Stimulated activated CD8-positive, alpha-beta memory T cell treated with anti-CD3 and anti-CD28 coated beads, Interleukin-2, amount 100 ng/mL, for 48 hours (primary cell): ENCODE measurements at regions not wholly inside any gene's neighbourhood (a gene's known extent, or its start where the extent isn't known, plus 50 kb on each side); places are given as distances from the start of the nearest gene placed in this dataset.

Source experiments
- DNase-seq, 2 donors: peaks; one replicate each; pipeline ENCODE4 v3.0.0-alpha.2; 2020; ENCODE audit warnings: low read depth in 2 of 2

DNA sequence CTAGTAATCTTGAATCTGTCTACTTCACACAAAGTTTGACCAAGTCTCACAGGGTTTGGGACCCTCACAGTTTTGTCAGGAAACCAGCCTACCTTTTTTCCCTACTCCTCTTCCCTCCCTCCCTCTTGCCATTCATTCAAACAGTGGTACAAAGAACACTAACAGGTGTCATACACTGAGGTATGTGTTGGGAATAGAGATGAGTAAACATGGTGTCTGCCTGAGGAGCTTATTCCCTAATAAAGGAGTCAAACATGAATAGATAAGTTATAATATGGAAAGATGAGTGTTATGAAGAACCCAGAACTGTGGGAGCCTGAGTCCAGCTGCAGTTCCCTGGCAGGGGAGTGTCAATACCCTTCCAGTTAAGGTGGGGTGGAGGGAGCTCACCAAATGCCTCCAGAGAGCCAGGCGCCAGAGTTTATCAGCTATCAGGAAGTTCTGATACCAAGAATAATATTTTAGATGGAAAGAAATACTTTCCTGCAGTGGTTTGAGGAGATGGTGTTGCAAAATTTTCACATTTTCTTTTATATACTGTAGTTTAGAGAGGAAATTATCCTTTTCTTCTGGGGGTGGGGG is 183.4 kb upstream of the NR3C1 start:
- no peak for DNase-seq

DNA sequence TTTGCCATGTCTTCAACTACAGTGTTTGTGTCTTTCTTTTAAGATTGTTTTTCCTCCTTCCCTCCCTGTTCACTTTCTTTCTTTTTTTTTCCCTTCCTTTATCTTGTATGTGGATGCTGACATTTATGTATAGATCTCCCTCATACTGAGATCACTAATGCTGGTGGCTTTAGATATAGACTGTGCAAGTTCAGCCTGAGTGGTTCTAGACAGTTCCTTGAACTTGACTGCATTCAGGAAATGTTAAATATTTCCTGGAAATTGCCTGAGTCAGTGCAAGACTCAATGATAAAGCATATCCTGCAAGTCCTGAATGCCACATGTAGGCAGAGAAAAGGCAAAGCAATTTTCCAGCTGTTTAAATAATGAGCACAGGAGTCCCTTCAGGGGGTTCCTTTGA is 182.5 kb upstream of the NR3C1 start:
- DNase-seq = no peak

DNA sequence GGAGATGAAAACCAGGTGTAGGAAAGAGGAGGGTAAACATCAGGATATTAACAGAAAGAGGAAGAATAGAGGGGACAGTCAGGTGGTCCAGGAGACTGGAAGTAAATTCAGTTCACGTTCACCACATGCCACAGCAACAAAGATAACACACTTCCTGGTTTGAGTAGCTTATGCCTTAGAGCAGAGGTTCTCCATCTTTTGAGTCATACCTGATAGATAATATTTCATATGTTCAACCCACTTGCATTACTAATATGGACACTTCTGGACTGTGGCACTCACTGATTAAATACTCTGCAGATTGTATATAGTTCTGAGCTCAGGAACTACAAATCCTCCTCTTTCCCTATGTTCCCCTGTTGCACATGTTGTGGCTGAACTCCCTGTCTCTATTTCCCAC is 179.9 kb upstream of the NR3C1 start:
- DNase-seq = no peak

DNA sequence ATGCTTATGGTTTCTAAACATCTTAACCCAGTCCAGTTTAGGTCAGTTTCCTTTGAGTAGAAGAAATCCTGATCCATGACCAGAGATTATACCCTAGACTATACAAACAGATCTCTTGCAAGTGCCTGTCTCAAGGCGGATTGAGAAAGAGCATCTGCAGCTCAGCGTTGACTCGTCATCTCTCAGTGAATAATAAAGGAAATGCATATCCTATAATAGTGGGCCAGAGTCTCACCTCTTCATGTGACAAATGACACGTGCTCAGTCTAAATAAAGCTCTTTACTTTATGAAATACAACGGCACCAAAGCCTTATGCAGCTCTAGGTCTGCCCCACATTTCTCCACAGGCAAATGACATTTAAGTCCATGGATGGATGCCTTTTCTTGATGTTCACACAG is 179.4 kb upstream of the NR3C1 start:
- DNase-seq = no peak

DNA sequence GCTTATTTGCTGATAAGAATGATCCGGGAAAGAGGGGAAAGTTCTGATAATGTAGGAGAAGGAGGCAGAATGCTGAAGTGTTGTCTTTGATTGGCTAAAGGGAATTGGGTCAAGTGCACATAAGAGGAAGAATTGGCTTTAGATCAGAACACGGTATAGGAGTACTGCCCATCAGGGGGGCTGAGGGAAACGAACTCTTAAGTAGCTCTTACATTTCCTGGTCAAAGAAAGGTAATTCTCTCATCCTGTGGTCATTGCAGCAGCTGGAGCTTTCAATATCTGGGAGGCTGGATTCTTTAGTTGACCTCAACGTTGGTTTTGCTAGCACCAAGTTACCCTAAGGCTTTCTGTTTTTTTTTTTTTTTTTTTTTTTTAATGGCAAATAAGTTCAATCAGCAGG is 178.7 kb upstream of the NR3C1 start:
- no peak for DNase-seq

DNA sequence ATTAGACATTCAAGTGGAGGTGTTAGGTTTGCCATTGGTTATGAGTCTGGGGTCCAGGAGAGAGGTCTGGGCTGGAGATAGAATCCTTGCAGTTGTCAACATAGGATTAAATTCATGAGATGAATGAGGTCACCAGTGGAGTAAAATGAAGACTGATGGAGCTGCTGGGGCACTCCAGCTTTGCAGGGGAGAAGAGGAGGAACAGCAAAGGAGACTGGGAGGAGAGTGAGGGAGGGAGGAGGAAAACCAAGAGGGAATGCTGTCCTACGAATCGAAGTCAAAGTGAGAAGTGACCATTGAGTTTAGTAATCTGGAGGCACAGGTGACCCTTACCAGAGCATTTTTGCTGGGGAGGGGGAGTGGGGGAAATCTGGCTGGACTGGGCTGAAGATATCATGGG is 178.2 kb upstream of the NR3C1 start:
- DNase-seq = no peak

DNA sequence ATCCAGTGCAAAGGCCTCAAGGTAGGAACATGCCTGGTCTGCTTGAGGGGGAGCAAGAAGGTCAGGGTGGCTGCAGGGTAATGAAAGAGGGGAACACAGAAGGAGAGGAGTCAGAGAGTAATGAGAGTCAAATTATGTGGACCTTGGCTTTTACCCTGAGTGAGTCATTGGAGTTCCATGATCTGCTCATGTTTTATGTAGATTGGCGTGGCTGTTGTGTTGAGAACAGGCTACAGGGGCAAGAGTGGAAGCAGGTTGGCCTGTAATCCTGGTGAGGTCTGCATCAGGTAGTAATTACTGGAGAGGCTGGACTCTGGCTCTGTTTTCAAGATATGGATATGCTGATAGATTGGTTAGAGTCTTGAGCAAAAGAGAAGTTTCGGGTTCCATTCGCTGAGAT is 177.7 kb upstream of the NR3C1 start:
- DNase-seq = no peak

DNA sequence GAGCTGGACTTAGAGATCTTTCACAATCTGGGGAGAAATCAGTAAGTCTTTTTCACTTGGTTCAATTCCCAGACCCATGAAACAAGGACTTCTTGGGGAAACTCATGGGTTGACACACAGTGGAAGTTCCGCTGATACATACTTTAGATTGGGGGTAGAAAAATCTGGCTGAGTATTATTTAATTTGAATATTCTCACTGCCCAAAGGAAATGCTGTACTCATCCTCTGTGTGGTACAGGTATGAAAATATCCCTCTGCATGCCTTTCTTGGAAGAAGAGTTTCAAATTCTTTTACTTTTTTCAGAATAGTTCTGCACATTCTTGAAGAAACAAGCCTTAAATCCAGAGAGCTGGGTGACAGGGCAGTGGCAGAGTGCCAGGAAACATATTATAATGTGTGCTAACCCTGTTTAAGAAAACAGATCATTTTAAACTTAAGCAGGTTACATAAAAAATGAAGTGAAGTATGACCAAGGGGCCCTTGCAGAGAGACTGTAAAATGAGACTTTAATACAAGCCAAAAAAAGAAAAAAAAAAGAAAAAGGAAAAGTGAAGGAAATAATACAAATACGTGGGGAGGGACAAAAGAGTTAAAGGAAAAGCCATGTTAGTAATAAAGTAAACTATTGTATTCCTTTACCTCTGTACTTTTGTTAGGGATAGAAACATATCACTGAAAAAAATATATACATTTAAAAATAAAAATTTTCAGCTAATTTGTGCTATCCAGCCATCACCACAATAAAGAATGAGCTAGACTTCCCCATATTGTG is 173.4 kb upstream of the NR3C1 start:
- DNase-seq = no peak

DNA sequence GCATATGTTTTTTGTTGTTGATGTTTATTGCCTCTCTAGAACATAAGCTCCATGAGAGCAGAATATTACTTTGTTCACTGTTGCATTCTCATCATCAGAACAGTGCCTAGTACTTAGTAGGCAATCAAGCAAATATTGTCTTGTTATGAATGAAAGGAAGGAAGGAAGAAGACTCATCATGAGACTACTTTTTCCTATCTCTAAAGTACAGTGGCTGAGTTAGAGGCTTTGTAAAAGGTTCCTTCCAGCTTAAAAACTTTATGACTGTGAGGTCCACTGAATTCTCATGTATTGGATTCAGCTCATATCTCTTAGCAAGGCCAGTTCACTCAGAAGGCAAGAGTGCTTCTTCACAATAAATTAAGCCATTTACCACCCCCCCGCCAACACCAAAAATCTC is 171.8 kb upstream of the NR3C1 start:
- DNase-seq = no peak

DNA sequence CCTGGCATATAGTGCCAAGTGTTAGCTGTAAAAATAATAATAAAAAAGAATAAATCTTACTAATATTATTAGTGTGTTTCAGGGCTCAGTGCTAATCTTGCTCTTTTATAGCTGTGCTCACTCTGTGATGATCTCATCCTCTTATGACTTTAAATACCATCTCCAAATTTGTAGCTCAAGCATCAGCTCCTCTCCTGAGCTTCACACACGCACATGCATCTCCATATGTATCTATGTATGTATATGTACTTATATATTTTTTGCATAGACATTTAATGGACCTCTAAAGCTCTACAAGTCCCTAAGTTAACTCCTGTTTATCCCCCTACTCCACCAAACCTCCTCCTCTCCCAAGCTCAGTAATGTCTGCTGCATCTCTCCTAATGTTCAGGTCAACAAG is 170.8 kb upstream of the NR3C1 start:
- no peak for DNase-seq

DNA sequence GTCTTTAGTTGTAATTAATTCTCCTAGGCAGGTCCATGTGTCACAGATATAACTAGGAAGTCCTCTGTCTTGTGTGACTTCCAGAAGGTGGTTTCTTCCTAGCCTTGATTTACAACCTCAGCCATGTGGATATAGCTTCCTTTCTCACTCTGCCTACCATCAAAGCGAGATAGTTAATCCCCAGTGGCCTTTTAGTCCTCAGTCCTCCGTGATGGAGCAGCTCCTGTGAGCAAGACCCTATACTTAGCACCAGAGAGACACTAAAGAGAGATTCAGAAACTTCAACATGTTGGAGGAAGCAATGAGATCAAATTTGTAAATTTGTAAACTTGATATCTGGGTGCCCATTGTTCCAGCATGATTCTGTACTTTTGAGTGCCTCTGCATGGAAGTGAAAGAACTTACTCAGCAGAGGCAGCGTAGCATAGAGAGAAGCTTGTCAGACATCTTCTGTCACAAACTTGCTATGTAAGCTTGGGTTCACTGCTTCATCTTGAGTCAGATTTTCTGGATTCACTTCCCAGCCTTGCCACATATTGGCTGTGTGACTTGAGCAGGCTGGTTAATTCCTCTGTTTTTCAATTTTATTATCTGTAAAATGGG is 170.2 kb upstream of the NR3C1 start:
- DNase-seq = no peak

DNA sequence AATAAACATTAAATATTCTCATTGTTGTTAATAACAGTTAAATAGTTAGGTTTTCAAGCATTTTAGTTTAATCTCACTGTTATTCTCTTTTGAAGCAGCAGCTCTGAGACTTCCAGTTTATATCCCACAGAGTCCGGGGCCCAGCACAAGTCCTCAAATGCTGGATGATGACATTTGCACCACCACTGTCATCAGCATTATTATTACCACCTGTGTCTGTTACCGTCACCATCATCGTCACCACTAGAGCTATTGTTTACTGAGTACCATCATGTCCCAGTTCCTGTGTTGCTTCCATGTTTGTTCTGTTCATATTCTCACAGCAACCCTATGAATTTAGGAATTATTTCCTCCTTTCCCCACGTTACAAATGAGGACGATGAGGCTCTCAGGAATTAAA is 169.2 kb upstream of the NR3C1 start:
- DNase-seq = no peak

DNA sequence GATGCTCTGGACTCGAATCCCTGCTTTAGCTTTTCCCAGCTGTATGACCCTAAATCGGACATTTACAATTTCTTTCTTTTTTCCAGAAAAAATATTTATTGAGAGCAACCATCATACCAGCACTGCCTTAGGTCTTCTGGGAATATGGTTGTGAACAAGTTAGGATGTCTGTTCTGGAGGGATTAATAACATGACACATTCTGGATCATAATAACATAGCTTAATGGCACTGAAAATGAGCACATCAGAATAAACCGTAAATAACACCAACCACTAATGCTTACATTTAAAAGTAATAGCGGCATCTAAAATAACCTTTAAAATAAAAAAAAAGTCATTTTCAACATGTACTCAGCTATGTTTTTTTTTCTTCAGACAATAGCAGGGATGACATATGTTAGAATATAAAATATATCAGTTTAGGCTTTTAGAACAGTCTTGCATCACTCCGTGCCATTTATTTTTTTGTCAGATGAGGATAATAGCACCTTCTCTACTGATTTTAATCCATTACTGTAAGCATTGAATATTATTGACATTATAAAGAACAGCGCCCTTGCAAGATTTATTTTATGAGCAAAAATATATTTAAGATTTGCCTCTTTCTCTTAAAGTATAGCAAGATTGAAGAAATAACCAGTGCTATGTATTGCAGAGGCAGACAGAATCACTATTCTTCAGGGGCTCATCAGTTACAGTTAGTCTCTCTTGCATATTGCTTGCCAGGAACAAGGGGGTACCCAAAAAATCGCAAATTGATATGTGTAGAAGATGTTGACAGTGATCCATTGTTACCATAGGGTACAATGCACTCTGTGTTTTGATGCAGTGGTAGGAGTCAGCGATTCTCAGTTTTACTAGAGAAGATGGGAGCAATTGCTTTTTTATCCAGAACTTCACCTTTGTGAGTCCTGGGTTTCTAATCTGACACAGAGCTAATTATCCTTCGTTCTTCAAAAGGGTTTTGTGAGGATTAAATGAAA is 168.4 kb upstream of the NR3C1 start:
- no peak for DNase-seq

DNA sequence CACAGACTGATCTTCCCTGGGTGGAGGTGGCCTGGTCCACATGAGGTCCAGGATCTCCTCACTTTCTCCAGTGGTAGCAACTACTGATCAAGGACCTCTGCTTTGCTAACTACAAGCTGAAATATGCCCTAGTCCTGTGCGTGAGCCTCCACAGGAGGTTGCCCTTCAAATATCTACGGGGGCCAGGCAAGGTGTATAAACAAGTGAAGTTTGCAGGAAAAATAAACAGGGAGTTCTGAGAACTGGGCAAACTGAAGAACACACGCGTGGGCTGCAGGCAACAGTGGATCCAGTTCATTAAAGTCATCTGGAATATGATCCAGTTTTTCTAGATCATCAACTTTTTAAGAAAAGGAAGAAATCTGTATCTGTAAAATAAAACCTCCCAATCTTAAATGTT is 167.5 kb upstream of the NR3C1 start:
- no peak for DNase-seq

DNA sequence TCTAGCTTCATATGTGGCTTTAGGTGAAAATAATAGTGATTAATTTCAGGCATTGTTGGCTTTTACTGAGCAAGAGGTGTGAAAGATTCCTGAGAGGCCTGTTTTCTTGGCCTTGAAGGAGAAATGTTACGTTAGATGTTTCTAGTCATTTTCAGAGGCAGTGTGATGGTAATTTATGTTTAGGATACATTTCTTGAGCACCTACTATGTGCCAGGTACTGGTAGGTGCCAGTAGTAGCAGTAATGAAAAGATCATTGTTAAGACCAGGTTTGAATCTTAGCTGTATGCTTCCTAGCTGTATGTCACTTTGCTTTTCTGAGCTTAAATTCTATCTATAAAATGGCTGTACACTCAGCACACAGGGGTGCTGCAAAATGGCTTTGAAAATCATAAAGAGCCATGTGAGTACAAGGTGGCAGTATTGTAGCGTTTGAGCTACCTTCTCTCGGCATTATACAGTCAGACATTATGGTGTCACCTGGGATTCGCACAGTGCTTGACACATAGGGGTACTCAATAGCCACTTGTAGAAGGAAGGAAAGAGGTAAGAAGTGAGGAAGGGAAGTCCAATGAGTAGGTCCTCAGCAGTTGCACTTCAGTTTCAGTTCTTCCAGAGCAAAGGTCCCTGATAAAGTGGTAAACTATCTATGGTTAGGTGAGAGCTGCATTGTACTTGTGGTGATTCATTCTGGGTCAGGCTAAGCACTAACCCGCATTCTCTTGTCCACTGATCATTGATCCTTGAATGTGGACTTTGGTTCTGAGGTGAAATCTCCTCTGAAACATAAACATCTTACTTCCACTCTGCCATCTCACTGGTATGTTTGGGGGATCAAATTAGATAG is 166.5 kb upstream of the NR3C1 start:
- DNase-seq = no peak

DNA sequence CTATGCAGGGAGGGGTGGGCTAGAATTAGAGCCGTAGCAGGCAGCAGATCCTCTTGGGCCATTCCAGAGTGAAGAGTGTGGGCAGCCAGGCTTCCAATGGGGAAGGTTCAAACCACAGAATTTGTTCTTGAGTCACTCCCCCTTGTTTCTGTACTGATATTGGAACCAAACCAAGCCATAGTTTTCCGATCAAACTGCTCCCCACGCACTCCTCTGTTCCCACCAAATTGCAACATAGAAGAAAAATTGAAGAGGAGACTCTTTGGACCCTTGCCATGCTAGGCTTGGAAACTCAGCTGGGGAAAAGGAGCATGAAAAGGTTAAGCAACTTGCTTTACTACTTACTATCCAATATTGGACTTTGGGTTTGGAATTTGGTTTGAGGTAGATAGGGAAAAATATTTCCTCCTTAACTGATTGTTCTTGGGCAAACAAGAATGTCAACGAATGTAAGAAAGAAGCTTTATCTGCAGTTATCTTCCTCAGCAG is 165.8 kb upstream of the NR3C1 start:
- DNase-seq = no peak

DNA sequence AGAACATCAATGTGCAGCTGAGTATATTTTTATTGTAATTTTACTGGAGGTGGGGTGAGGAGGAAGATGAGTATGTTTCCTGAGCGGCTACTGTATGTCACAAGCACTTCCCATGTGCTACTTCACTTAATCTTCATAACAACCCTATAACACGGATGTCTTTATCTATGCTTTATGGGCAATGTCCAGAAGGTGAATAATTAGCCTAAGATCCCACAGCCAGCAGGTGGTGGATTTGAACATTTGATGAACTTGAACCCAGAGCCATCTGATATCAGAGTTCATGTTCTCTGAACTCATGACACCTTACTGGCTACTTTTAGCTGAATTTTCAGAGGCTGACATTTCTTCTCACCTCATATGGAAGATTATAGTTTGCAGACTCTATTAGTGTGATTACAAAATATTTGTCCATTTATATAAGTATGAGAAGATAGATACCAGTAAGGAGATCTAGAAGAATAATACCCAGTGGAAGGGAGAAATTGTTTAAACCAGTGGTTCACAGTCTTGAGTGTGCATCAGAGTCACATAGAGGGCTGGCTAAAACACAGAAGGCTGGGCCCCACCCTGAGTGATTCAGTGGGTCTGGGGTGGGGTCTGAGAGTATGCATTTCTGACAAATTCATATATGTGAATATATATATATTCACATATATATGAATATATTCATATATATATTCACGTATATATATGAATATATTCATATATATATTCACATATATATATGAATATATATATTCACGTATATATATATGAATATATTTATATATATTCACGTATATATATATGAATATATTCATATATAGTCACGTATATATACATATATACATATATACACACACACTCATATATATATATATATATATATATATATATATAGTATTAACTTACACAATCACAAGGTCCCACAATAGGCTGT is 164.4 kb upstream of the NR3C1 start:
- DNase-seq = no peak

DNA sequence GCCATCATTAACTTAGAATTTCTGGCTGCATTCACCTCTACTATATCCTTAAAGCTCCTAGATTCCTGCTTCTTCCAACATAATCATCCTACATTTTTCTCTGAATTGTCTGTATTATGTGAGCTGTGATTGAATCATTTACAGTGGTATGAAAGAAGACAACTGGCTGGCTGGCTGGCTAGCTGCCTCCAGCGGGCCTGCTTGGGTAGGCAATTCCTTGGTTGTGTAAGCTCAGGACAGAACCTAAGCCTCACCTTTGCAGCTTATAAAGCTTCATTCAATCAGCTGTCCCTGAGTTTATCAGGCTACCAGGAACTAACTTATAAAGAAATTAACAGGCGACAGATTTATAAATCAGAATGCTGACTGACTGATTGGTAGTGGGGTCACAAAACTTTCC is 162.7 kb upstream of the NR3C1 start:
- DNase-seq = no peak

DNA sequence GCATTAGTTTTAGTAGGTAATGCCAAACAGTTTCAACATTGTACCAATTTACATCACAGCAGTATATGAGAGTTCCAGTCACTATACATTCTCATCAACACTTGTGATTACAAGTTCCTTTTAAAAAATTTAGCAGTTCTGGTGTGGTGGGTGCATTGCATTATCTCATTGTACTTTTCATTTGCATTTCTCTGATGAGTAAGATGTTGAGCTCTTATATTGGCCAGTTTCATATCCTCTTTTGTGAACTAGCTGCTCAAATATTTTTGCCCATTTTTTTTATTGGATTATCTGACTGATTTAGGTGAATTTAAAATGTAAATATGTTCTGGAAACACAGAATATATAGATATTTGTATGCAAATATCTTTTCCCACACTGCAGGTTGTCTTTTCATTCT is 160.9 kb upstream of the NR3C1 start:
- DNase-seq = no peak

DNA sequence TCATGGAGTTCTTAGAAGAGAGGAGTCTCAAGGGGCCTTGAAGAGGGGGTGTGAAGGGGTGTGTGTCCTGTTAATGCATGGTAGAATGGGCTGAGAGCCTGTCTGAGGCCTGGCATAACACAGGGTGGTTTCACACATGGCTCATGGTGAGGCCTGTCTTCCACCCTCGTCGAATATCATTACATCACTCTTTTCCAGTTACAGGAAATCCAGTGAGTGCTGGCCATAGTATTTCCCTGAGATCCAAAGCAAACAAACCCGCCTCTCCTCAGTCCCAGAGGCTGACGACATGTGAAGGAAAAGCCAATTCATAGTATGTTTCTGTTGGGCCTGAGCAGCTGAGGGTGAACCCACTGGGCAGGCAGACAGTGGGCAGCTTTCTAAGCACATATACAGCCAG is 159.4 kb upstream of the NR3C1 start:
- no peak for DNase-seq
